ENCODE measurements at regions not wholly inside any gene's neighbourhood (a gene's known extent, or its start where the extent isn't known, plus 50 kb on each side); places are given as distances from the start of the nearest gene placed in this dataset.

GRCh38 chr7:47049234-47049774 is 532.6 kb downstream of the TNS3 start:
- H3K4me3 ChIP-seq (ENCODE audit: low read depth, low read length): no peak overlapping the region
- no peak for TF ChIP-seq CTCF (IDR thresholded peaks at IDR 0.05; ENCODE audit: control insufficient read depth, extremely low read depth, insufficient read depth)
- no peak for DNase-seq (ENCODE audit: low read depth)

GRCh38 chr7:47047384-47047783 is 534.5 kb downstream of the TNS3 start:
- DNase-seq (ENCODE audit: low read depth): no peak
- no peak for TF ChIP-seq CTCF (IDR thresholded peaks at IDR 0.05; ENCODE audit: control insufficient read depth, extremely low read depth, insufficient read depth)
- H3K4me3 ChIP-seq (ENCODE audit: low read depth, low read length): no peak overlapping the region

- DNase-seq (ENCODE audit: low read depth): no peak
- no peak overlapping the region for H3K4me3 ChIP-seq (ENCODE audit: low read depth, low read length)
- TF ChIP-seq CTCF (IDR thresholded peaks at IDR 0.05; ENCODE audit: control insufficient read depth, extremely low read depth, insufficient read depth): no peak
Measured at GRCh38 chr7:47046949-47047348, 535.0 kb downstream of the TNS3 start.

- TF ChIP-seq CTCF (IDR thresholded peaks at IDR 0.05; ENCODE audit: control insufficient read depth, extremely low read depth, insufficient read depth): no peak
- DNase-seq (ENCODE audit: low read depth): peak; percentile 75
- no peak overlapping the region for H3K4me3 ChIP-seq (ENCODE audit: low read depth, low read length)
Measured at GRCh38 chr7:47045207-47046051, 536.5 kb downstream of the TNS3 start.

GRCh38 chr7:47044625-47045024 is 537.3 kb downstream of the TNS3 start:
- DNase-seq (ENCODE audit: low read depth): no peak
- no peak for TF ChIP-seq CTCF (IDR thresholded peaks at IDR 0.05; ENCODE audit: control insufficient read depth, extremely low read depth, insufficient read depth)
- no peak overlapping the region for H3K4me3 ChIP-seq (ENCODE audit: low read depth, low read length)

GRCh38 chr7:47043304-47043703 is 538.6 kb downstream of the TNS3 start:
- no peak for TF ChIP-seq CTCF (IDR thresholded peaks at IDR 0.05; ENCODE audit: control insufficient read depth, extremely low read depth, insufficient read depth)
- DNase-seq (ENCODE audit: low read depth): no peak
- H3K4me3 ChIP-seq (ENCODE audit: low read depth, low read length): no peak overlapping the region
